ENCODE measurements at regions not wholly inside any gene's neighbourhood (a gene's known extent, or its start where the extent isn't known, plus 50 kb on each side); places are given as distances from the start of the nearest gene placed in this dataset.

- TF ChIP-seq CTCF (IDR thresholded peaks at IDR 0.05), result no peak
- TF ChIP-seq POLR2A (IDR thresholded peaks at IDR 0.05), result no peak
These were observed 163.9 kb downstream of the GABRG2 start for GRCh38 chr5:162231522-162231921.

All from adrenal gland (tissue), 5 donors.